B cell (primary cell): ENCODE measurements at regions not wholly inside any gene's neighbourhood (a gene's known extent, or its start where the extent isn't known, plus 50 kb on each side); places are given as distances from the start of the nearest gene placed in this dataset.

Source experiments
- EZH2 ChIP-seq: IDR thresholded peaks from 2 replicates; pipeline ENCODE4 v1.6.1; 2012; ENCODE audit warnings: borderline replicate concordance, low read depth, mild to moderate bottlenecking, moderate library complexity, low read length; ENCODE audit not compliant: insufficient read depth, poor library complexity, severe bottlenecking
- TF ChIP-seq, protein P1 (sequence below): fragments of 200-600 bp; IDR thresholded peaks from one replicate; pipeline ENCODE4 v1.8.0; 2022; ENCODE audit warnings: antibody characterized with exemption, mild to moderate bottlenecking

DNA sequence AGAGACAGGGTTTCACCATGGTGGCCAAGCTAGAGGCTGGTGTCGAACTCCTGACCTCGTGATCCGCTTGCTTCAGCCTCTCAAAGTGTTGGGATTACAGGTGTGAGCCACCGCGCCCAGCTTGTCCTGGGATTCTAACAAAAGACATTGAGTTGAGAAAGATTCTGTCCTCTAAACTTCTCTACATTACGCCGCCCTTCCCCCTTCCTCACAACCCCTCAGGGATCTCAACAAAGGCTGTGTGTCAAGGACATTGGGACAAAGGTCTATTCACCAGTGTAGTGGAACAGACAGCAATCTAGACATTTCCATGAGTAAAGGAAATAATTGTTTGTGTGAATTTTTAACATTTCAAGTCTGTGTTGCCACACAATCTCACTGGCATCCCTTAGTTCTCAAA is 68.8 kb upstream of the KIF5B start:
- no peak for TF ChIP-seq EZH2
- TF ChIP-seq, protein P1, sequence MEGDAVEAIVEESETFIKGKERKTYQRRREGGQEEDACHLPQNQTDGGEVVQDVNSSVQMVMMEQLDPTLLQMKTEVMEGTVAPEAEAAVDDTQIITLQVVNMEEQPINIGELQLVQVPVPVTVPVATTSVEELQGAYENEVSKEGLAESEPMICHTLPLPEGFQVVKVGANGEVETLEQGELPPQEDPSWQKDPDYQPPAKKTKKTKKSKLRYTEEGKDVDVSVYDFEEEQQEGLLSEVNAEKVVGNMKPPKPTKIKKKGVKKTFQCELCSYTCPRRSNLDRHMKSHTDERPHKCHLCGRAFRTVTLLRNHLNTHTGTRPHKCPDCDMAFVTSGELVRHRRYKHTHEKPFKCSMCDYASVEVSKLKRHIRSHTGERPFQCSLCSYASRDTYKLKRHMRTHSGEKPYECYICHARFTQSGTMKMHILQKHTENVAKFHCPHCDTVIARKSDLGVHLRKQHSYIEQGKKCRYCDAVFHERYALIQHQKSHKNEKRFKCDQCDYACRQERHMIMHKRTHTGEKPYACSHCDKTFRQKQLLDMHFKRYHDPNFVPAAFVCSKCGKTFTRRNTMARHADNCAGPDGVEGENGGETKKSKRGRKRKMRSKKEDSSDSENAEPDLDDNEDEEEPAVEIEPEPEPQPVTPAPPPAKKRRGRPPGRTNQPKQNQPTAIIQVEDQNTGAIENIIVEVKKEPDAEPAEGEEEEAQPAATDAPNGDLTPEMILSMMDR: no peak
